A673 (cell line): ENCODE measurements at regions not wholly inside any gene's neighbourhood (a gene's known extent, or its start where the extent isn't known, plus 50 kb on each side); places are given as distances from the start of the nearest gene placed in this dataset.

Experiments
- BruUV-seq: library from RNA; stranded (reverse); fragments of 400-500 nt; replicated peaks from 2 replicates; lab custom pipeline; 2021; lab: Mats Ljungman, UMichigan
- CTCF ChIA-PET: fragments of 300-600 bp; sonication (Branson Sonifier 250); formaldehyde crosslinking; loops from one replicate; lab custom pipeline; 2022; ENCODE audit warnings: antibody characterized with exemption; lab: Charles Lee
- POLR2A ChIA-PET: fragments of 300-600 bp; sonication (Branson Sonifier 250); formaldehyde crosslinking; loops from one replicate; lab custom pipeline; 2022; ENCODE audit warnings: antibody characterized with exemption; ENCODE audit not compliant: low non-redundant PET; lab: Charles Lee
- DNase-seq: peaks from one replicate; pipeline ENCODE4 v3.0.0-alpha.2; 2015; ENCODE audit warnings: low spot score
- H3K27ac ChIP-seq: fragments of 200-600 bp; sonication (generic); 2 replicates; pipeline ENCODE4 v1.5.1; 2016; ENCODE audit warnings: mixed run types, low read depth, mild to moderate bottlenecking, mixed read lengths, antibody characterized with exemption, low read length; ENCODE audit not compliant: poor library complexity, severe bottlenecking
- H3K27me3 ChIP-seq: fragments of 200-600 bp; sonication (generic); replicated peaks from 2 replicates; pipeline ENCODE4 v1.6.1; 2017; ENCODE audit warnings: mixed run types, low read depth, mild to moderate bottlenecking, mixed read lengths, antibody characterized with exemption, low read length; ENCODE audit not compliant: insufficient read depth, poor library complexity
- H3K36me3 ChIP-seq: fragments of 200-600 bp; sonication (generic); 2 replicates; pipeline ENCODE4 v1.6.1; 2016; ENCODE audit warnings: mixed run types, mild to moderate bottlenecking, mixed read lengths, antibody characterized with exemption, low read length; ENCODE audit not compliant: insufficient read depth, poor library complexity, severe bottlenecking
- H3K4me1 ChIP-seq: fragments of 200-600 bp; sonication (generic); 2 replicates; pipeline ENCODE4 v1.6.1; 2017; ENCODE audit warnings: mixed run types, mild to moderate bottlenecking, mixed read lengths, antibody characterized with exemption, low read length; ENCODE audit not compliant: insufficient read depth, poor library complexity, severe bottlenecking
- H3K4me3 ChIP-seq: fragments of 200-600 bp; sonication (generic); 2 replicates; pipeline ENCODE4 v1.5.1; 2016; ENCODE audit warnings: low read depth, mixed run types, mild to moderate bottlenecking, mixed read lengths, low read length; ENCODE audit not compliant: poor library complexity, severe bottlenecking
- H3K9me3 ChIP-seq: fragments of 200-600 bp; sonication (generic); 2 replicates; pipeline ENCODE4 v1.6.1; 2016; ENCODE audit warnings: mixed run types, low read depth, mild to moderate bottlenecking, mixed read lengths, antibody characterized with exemption, low read length; ENCODE audit not compliant: poor library complexity, severe bottlenecking
- EZH2 ChIP-seq: fragments of 200-600 bp; sonication (generic); IDR thresholded peaks from 2 replicates; pipeline ENCODE4 v1.6.1; 2017; ENCODE audit warnings: borderline replicate concordance, low read depth, mild to moderate bottlenecking, mixed read lengths, antibody characterized with exemption, low read length; ENCODE audit not compliant: poor library complexity, severe bottlenecking
- intact Hi-C: fragments of 100-400 bp; cut with micrococcal nuclease; formaldehyde crosslinking; loops from one replicate; pipeline ENCODE4 v1.10.0; 2022; ENCODE audit not compliant: unreplicated experiment
- TF ChIP-seq, protein P1 (sequence below): fragments of 300-800, 200-600 bp; sonication (generic); conservative IDR thresholded peaks from 2 replicates; pipeline ENCODE4 v1.5.1; 2017; ENCODE audit warnings: low read depth, mild to moderate bottlenecking, antibody characterized with exemption, low read length, moderate library complexity, mixed read lengths

DNA sequence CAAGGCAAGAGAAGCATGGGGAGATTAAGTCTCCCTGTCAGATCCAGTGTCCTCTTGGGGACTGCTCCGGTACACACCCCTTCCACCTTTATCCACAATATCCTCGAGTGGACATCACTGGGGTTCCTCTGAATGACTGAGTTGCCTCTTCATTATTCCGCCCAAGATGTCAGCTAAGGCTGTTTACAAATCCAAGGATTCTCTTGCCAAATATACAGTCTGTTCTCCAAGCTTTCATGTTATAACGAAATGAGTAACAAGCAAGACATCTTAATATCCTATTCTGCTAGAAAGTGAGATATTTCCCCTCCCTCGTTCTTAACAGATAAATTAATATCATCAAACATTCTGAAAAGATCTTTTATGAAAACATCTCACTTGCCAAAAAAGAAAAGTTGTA is 314.1 kb upstream of the IRX5 start:
- no TSS peak for BruUV-seq

DNA sequence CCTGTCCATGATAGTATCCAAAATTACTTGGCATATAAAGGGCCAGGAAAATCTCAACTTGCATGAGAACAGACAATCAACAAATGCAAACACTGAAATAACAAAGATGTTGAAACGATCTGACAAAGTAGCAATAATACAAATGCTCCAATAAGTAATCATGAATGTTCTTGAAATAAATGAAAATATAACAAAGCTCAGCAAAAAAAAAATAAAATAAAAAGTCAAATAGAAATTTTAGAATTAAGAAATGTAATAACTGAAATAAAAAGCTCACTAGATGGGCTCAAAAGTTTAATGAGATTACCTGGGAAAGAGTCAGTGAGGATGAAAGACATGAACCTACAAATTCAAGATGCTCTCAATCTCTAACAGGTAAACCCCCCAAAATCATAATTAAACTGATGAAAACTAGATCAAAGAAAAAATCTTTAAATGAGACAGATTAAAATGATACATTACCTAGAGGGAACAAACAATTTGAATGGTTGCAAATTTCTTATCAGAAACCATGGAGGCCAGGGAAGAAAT is 319.0 kb upstream of the IRX3 start:
- no peaks in the 10 kb centered on the region for H3K36me3 ChIP-seq
- H3K27me3 ChIP-seq, result no peaks in the 10 kb centered on the region
- no TSS peak for BruUV-seq
- intact Hi-C loops, result no loop called here
- ChIA-PET POLR2A (no interaction called here), CTCF (no interaction called here)
- H3K4me3 ChIP-seq, result no peak overlapping the region
- no peak overlapping the region for H3K27ac ChIP-seq
- peaks cover 8% of the 10 kb centered on the region for H3K9me3 ChIP-seq
- H3K4me1 ChIP-seq, result no peaks in the 10 kb centered on the region
- no peak for TF ChIP-seq EZH2
- TF ChIP-seq, protein P1, sequence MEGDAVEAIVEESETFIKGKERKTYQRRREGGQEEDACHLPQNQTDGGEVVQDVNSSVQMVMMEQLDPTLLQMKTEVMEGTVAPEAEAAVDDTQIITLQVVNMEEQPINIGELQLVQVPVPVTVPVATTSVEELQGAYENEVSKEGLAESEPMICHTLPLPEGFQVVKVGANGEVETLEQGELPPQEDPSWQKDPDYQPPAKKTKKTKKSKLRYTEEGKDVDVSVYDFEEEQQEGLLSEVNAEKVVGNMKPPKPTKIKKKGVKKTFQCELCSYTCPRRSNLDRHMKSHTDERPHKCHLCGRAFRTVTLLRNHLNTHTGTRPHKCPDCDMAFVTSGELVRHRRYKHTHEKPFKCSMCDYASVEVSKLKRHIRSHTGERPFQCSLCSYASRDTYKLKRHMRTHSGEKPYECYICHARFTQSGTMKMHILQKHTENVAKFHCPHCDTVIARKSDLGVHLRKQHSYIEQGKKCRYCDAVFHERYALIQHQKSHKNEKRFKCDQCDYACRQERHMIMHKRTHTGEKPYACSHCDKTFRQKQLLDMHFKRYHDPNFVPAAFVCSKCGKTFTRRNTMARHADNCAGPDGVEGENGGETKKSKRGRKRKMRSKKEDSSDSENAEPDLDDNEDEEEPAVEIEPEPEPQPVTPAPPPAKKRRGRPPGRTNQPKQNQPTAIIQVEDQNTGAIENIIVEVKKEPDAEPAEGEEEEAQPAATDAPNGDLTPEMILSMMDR, result no peak
- no peak for DNase-seq

More for the DNA sequence above, 314.1 kb upstream of the IRX5 start:
- no peaks in the 10 kb centered on the region for H3K36me3 ChIP-seq
- TF ChIP-seq, protein P1, result no peak
- no peak for TF ChIP-seq EZH2
- no peak overlapping the region for H3K27ac ChIP-seq
- DNase-seq, result no peak
- ChIA-PET CTCF (no interaction called here), POLR2A (no interaction called here)
- no peaks in the 10 kb centered on the region for H3K4me1 ChIP-seq
- no peaks in the 10 kb centered on the region for H3K9me3 ChIP-seq
- intact Hi-C loops, result no loop called here
- H3K27me3 ChIP-seq, result peaks cover 21% of the 10 kb centered on the region
- H3K4me3 ChIP-seq, result no peak overlapping the region

DNA sequence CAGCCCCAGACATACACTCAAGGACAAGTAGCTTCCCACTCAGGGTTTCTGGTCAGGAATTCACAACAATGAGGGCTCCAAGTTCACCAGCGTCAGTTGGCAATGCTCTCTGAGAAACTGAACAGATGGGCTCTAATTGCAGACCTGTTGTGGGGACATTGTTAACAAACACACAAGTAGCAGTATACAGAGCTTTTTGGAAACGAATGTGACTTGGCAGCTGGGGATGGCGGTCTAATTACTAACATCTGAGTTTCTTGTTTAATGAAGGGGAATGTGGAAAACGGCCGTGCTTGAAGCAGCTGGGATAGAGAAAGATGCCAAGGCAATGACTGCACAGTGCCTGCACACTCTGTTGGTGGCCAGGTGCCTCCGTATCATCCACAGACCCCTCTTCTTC is 316.1 kb upstream of the IRX3 start:
- Histone ChIP-seq H3K9me3 (peaks cover 8% of the 10 kb centered on the region), H3K27ac (no peak overlapping the region), H3K4me3 (no peak overlapping the region), H3K36me3 (no peaks in the 10 kb centered on the region), H3K27me3 (no peaks in the 10 kb centered on the region), H3K4me1 (no peaks in the 10 kb centered on the region)
- no peak for DNase-seq
- no TSS peak for BruUV-seq
- POLR2A ChIA-PET, result no interaction called here
- intact Hi-C loops, result no loop called here
- TF ChIP-seq EZH2, result no peak
- TF ChIP-seq, protein P1, result no peak
- CTCF ChIA-PET, result interaction anchor here (0.6 kb wide), 1 partner anchor 21 kb away, joined by 6 read pairs; no protein-coding TSS in a partner anchor
